GM12878 (cell line): ENCODE measurements at regions not wholly inside any gene's neighbourhood (a gene's known extent, or its start where the extent isn't known, plus 50 kb on each side); places are given as distances from the start of the nearest gene placed in this dataset.

Experiments used
- ATAC-seq: fragments of 200-7000 bp; cut with Tn5 transposase; 3 replicates; pipeline ENCODE4 v1.9.1; 2020; ENCODE audit warnings: mild to moderate bottlenecking, moderate library complexity
- BruUV-seq: library from RNA; stranded (reverse); fragments of 400-500 nt; replicated peaks from 2 replicates; lab custom pipeline; 2021; lab: Mats Ljungman, UMichigan
- CTCF ChIA-PET: fragments of 300-600 bp; sonication (Branson Sonifier 250); formaldehyde crosslinking; extraction: SDS; loops from one replicate; lab custom pipeline; 2021; ENCODE audit warnings: inconsistent platforms; lab: Yijun Ruan, JAX
- POLR2A ChIA-PET: fragments of 350-600 bp; formaldehyde crosslinking; extraction: SDS; loops from one replicate; lab custom pipeline; 2021; ENCODE audit warnings: inconsistent platforms; lab: Charles Lee
- RAD21 ChIA-PET: fragments of 300-600 bp; sonication (Branson Sonifier 250); formaldehyde crosslinking; loops from one replicate; lab custom pipeline; 2023; ENCODE audit warnings: antibody characterized with exemption; ENCODE audit not compliant: unreplicated experiment; lab: Charles Lee
- SMC1A ChIA-PET: fragments of 300-600 bp; sonication (Branson Sonifier 250); formaldehyde crosslinking; loops from one replicate; lab custom pipeline; 2023; ENCODE audit not compliant: unreplicated experiment, uncharacterized antibody; lab: Charles Lee
- DNase-seq: peaks from one replicate; pipeline ENCODE4 v3.0.0-alpha.2; 2011; ENCODE audit warnings: low read depth, low spot score
- FAIRE-seq: peaks from 3 replicates; lab custom pipeline; 2011; peaks lifted over from hg19 to GRCh38; lab: Jason Lieb, UNC
- H2AFZ ChIP-seq: 2 replicates; pipeline ENCODE4 v1.6.0; 2011; ENCODE audit warnings: low read depth, low read length, control low read depth; ENCODE audit not compliant: control insufficient read depth
- H3K27ac ChIP-seq: 2 replicates; pipeline ENCODE4 v1.5.1; 2011; ENCODE audit warnings: control low read depth; ENCODE audit not compliant: control insufficient read depth, insufficient read depth
- H3K27me3 ChIP-seq, 2 experiments: replicated peaks in 1 of 2; 2 replicates each; pipeline versions ENCODE4 v1.6.0 to v1.6.1; 2011; ENCODE audit warnings: low read length in 1 of 2; ENCODE audit not compliant: control insufficient read depth in 2 of 2, insufficient read depth in 2 of 2
- H3K36me3 ChIP-seq, 2 experiments: 2 replicates each; pipeline ENCODE4 v1.5.1; 2011; ENCODE audit warnings: low read length in 1 of 2; ENCODE audit not compliant: control insufficient read depth in 2 of 2, insufficient read depth in 2 of 2
- H3K4me1 ChIP-seq: 2 replicates; pipeline ENCODE4 v1.6.1; 2011; ENCODE audit warnings: mild to moderate bottlenecking, low read length, moderate library complexity, mixed read lengths; ENCODE audit not compliant: control insufficient read depth, insufficient read depth
- H3K4me2 ChIP-seq: 2 replicates; pipeline ENCODE4 v1.6.0; 2011; ENCODE audit warnings: control low read depth; ENCODE audit not compliant: control insufficient read depth, insufficient read depth
- H3K4me3 ChIP-seq: fragments of 200-600 bp; sonication (generic); 2 replicates; pipeline ENCODE4 v1.5.1; 2016
- H3K79me2 ChIP-seq: 2 replicates; pipeline ENCODE4 v1.6.0; 2011; ENCODE audit warnings: low read length; ENCODE audit not compliant: control insufficient read depth, insufficient read depth
- H3K9ac ChIP-seq: 2 replicates; pipeline ENCODE4 v1.8.0; 2011; ENCODE audit warnings: low read length, control low read depth, mixed read lengths; ENCODE audit not compliant: control insufficient read depth, insufficient read depth
- H3K9me3 ChIP-seq: replicated peaks from 3 replicates; pipeline ENCODE4 v1.5.1; 2011; ENCODE audit warnings: mild to moderate bottlenecking, low read length; ENCODE audit not compliant: control insufficient read depth, insufficient read depth
- H4K20me1 ChIP-seq: 2 replicates; pipeline ENCODE4 v1.6.0; 2011; ENCODE audit not compliant: control insufficient read depth, insufficient read depth
- ATF7 ChIP-seq: fragments of 450-650 bp; IDR thresholded peaks from 2 replicates; pipeline ENCODE4 v1.6.1; 2016; ENCODE audit warnings: low read depth, mild to moderate bottlenecking
- CREM ChIP-seq: IDR thresholded peaks from 2 replicates; pipeline ENCODE4 v1.6.1; 2014; ENCODE audit warnings: antibody characterized with exemption, low read depth
- HDAC6 ChIP-seq: fragments of 200-600 bp; sonication (generic); IDR thresholded peaks from one replicate; pipeline ENCODE4 v1.8.0; 2017; ENCODE audit warnings: antibody characterized with exemption; ENCODE audit not compliant: unreplicated experiment
- NBN ChIP-seq: fragments of 450-650 bp; IDR thresholded peaks from 2 replicates; pipeline ENCODE4 v1.6.1; 2016
- NFIC ChIP-seq: IDR thresholded peaks from 2 replicates; pipeline ENCODE4 v1.6.1; 2012; ENCODE audit warnings: low read depth, mild to moderate bottlenecking, inconsistent platforms, low read length, moderate library complexity
- NR2F1 ChIP-seq: fragments of 450-650 bp; conservative IDR thresholded peaks from 2 replicates; pipeline ENCODE4 v1.6.1; 2017; ENCODE audit warnings: mild to moderate bottlenecking
- SKIL ChIP-seq: fragments of 450-650 bp; IDR thresholded peaks from 2 replicates; pipeline ENCODE4 v1.6.1; 2017; ENCODE audit warnings: mild to moderate bottlenecking, low read depth, inconsistent platforms; ENCODE audit not compliant: poor library complexity, severe bottlenecking
- WRNIP1 ChIP-seq: IDR thresholded peaks from 2 replicates; pipeline ENCODE4 v1.6.1; 2011; ENCODE audit warnings: low read depth, low read length, improper control_type of control experiment, borderline replicate concordance
- WGBS: methylation state at CpG from one replicate; pipeline ENCODE4 v1.1.6; 2016; ENCODE audit warnings: low lambda C conversion rate; ENCODE audit not compliant: insufficient replicate concordance, insufficient coverage; ENCODE audit errors: missing lambda C conversion rate; 5-methylcytosine and 5-hydroxymethylcytosine counted together
- in situ Hi-C: fragments of 300-500 bp; cut with MboI; formaldehyde crosslinking; loops from 9 replicates; pipeline ENCODE4 v1.14.3; 2018; ENCODE audit warnings: mixed read lengths
- intact Hi-C: fragments of 100-400 bp; cut with micrococcal nuclease; formaldehyde crosslinking; loops from one replicate; pipeline ENCODE4 v1.14.2; 2022; ENCODE audit not compliant: unreplicated experiment
- TF ChIP-seq, protein P1 (sequence below): fragments of 450-650 bp; IDR thresholded peaks from 2 replicates; pipeline ENCODE4 v1.6.1; 2017; ENCODE audit warnings: mild to moderate bottlenecking, moderate library complexity

- WGBS = 86% methylated on average over 8 of the region's 8 CpGs
- H2AFZ ChIP-seq = no peak overlapping the region
- H3K27ac ChIP-seq = no peak overlapping the region
- ChIA-PET POLR2A (no interaction called here), CTCF (interaction anchor here (0.7 to 2.0 kb wide), 3 partner anchors 16 to 420 kb away, joined by 3 to 7 read pairs (median 3); no protein-coding TSS in a partner anchor), SMC1A (no interaction called here), RAD21 (no interaction called here)
- no peaks in the 10 kb centered on the region for H3K27me3 ChIP-seq
- intact Hi-C loops (no loop called here), in situ Hi-C loops (no loop called here)
- FAIRE-seq (no peak), DNase-seq (no peak), ATAC-seq (no peak)
- H3K4me2 ChIP-seq = no peak overlapping the region
- no peak overlapping the region for H3K4me3 ChIP-seq
- H3K4me1 ChIP-seq = no peaks in the 10 kb centered on the region
- H3K9me3 ChIP-seq = peaks cover 3% of the 10 kb centered on the region; the same call in 2 of the 3 replicates
- no peak overlapping the region for H3K9ac ChIP-seq
- H3K79me2 ChIP-seq = no peaks in the 10 kb centered on the region
- TF ChIP-seq WRNIP1 (no peak), NBN (no peak), CREM (no peak), HDAC6 (no peak), SKIL (no peak), NR2F1 (no peak), ATF7 (no peak), NFIC (no peak)
- TF ChIP-seq, protein P1, sequence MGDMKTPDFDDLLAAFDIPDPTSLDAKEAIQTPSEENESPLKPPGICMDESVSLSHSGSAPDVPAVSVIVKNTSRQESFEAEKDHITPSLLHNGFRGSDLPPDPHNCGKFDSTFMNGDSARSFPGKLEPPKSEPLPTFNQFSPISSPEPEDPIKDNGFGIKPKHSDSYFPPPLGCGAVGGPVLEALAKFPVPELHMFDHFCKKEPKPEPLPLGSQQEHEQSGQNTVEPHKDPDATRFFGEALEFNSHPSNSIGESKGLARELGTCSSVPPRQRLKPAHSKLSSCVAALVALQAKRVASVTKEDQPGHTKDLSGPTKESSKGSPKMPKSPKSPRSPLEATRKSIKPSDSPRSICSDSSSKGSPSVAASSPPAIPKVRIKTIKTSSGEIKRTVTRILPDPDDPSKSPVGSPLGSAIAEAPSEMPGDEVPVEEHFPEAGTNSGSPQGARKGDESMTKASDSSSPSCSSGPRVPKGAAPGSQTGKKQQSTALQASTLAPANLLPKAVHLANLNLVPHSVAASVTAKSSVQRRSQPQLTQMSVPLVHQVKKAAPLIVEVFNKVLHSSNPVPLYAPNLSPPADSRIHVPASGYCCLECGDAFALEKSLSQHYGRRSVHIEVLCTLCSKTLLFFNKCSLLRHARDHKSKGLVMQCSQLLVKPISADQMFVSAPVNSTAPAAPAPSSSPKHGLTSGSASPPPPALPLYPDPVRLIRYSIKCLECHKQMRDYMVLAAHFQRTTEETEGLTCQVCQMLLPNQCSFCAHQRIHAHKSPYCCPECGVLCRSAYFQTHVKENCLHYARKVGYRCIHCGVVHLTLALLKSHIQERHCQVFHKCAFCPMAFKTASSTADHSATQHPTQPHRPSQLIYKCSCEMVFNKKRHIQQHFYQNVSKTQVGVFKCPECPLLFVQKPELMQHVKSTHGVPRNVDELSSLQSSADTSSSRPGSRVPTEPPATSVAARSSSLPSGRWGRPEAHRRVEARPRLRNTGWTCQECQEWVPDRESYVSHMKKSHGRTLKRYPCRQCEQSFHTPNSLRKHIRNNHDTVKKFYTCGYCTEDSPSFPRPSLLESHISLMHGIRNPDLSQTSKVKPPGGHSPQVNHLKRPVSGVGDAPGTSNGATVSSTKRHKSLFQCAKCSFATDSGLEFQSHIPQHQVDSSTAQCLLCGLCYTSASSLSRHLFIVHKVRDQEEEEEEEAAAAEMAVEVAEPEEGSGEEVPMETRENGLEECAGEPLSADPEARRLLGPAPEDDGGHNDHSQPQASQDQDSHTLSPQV = no peak
- no peaks in the 10 kb centered on the region for H3K36me3 ChIP-seq
- BruUV-seq = no TSS peak
- H4K20me1 ChIP-seq = no peaks in the 10 kb centered on the region
Observed at GRCh38 chr2:37816036-37816435, 109.1 kb upstream of the RMDN2 start.
